ENCODE measurements at regions not wholly inside any gene's neighbourhood (a gene's known extent, or its start where the extent isn't known, plus 50 kb on each side); places are given as distances from the start of the nearest gene placed in this dataset.

DNA sequence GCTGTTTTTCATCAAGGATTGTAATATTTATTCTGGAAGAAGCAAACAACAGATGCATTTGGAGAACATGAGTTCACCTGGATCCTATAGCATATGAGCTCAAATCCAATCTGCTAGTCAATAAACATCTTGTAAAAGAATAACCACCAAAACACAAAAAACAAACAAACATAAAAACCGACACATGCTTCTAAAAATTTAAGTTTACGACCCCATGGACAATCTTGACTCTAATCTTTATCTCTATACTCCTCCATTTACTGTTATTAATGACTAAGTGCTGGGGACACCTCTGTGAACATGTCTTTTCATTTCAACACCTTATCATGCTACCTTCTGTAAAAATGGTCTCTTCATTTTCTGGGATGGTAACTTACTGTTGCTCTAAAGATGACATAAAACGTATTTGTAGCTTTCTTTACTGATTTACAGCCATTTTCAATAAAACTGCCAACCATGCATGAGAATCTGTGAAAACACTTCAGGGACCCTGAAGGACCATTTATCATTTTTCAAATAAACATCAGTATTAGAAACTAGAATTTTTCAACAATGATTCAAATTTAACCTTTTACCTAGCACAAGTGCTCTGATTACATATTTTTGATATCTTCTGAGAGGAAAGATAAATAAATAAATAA, 123.8 kb upstream of the SOX5 start:
- H3K79me2 ChIP-seq = no peaks in the 10 kb centered on the region

DNA sequence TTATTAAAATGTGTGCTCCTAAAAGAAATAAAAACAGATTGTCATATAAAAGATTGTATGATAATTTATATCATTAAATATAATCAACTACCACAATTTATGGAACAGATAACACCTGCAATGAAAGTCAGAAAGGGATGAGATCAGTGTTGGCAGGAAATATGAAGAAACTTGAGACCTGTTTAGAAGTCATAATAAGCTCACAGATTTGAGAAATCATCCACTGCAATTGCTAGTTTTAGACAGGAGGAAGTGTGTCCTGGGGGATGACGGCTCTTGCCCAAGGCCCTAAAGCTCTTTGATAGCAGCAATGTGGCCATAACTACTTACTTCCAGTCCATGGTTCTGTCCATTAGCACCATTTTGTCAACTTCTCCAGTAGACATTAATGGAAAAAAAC, 122.8 kb upstream of the SOX5 start:
- H4K20me1 ChIP-seq (ENCODE audit: insufficient read depth, poor library complexity, severe bottlenecking) = no peaks in the 10 kb centered on the region
- H3K4me1 ChIP-seq (ENCODE audit: insufficient read depth) = peaks cover 13% of the 10 kb centered on the region
- H3K27me3 ChIP-seq = no peaks in the 10 kb centered on the region
- no peaks in the 10 kb centered on the region for H3K9me2 ChIP-seq (replicated peaks; ENCODE audit: insufficient read depth)
- no peaks in the 10 kb centered on the region for H3K36me3 ChIP-seq (replicated peaks; ENCODE audit: insufficient read depth, low read depth)
- no peak overlapping the region for H3K4me3 ChIP-seq
- TF ChIP-seq EZH2phosphoT487 (IDR thresholded peaks at IDR 0.05; ENCODE audit: low read depth, severe bottlenecking, unreplicated experiment) (no peak), CTCF (IDR thresholded peaks at IDR 0.05; ENCODE audit: poor library complexity) (no peak), EZH2 (IDR thresholded peaks at IDR 0.05; ENCODE audit: borderline replicate concordance) (no peak)
- no peaks in the 10 kb centered on the region for H3K79me2 ChIP-seq
- H2AFZ ChIP-seq = no peak overlapping the region
- DNase-seq (ENCODE audit: low spot score) = no peak
- H3K4me2 ChIP-seq = no peak overlapping the region
- no peak overlapping the region for H3K27ac ChIP-seq
- no peaks in the 10 kb centered on the region for H3K9me3 ChIP-seq (ENCODE audit: low read depth)
- 67% methylated on average over 1 of the region's 1 CpG for WGBS (ENCODE audit: low lambda C conversion rate, missing lambda C conversion rate)

More for the DNA sequence above, 123.8 kb upstream of the SOX5 start:
- 60% methylated on average over 3 of the region's 3 CpGs for WGBS (ENCODE audit: low lambda C conversion rate, missing lambda C conversion rate)
- no peak for DNase-seq (ENCODE audit: low spot score)
- Histone ChIP-seq H3K27ac (no peak overlapping the region), H2AFZ (no peak overlapping the region), H4K20me1 (ENCODE audit: insufficient read depth, poor library complexity, severe bottlenecking) (no peaks in the 10 kb centered on the region), H3K27me3 (no peaks in the 10 kb centered on the region), H3K9me2 (replicated peaks; ENCODE audit: insufficient read depth) (no peaks in the 10 kb centered on the region), H3K4me3 (no peak overlapping the region), H3K9me3 (ENCODE audit: low read depth) (no peaks in the 10 kb centered on the region), H3K36me3 (replicated peaks; ENCODE audit: insufficient read depth, low read depth) (no peaks in the 10 kb centered on the region), H3K4me2 (no peak overlapping the region), H3K4me1 (ENCODE audit: insufficient read depth) (peaks cover 13% of the 10 kb centered on the region)
- TF ChIP-seq EZH2phosphoT487 (IDR thresholded peaks at IDR 0.05; ENCODE audit: low read depth, severe bottlenecking, unreplicated experiment) (no peak), CTCF (IDR thresholded peaks at IDR 0.05; ENCODE audit: poor library complexity) (no peak)

GRCh38 chr12:24071842-24072241, 122.4 kb upstream of the SOX5 start:
- H2AFZ ChIP-seq = no peak overlapping the region
- no peaks in the 10 kb centered on the region for H3K9me2 ChIP-seq (replicated peaks; ENCODE audit: insufficient read depth)
- TF ChIP-seq CTCF (IDR thresholded peaks at IDR 0.05; ENCODE audit: poor library complexity) (no peak), EZH2 (IDR thresholded peaks at IDR 0.05; ENCODE audit: borderline replicate concordance) (no peak), EZH2phosphoT487 (IDR thresholded peaks at IDR 0.05; ENCODE audit: low read depth, severe bottlenecking, unreplicated experiment) (no peak)
- H3K4me3 ChIP-seq = no peak overlapping the region
- peaks cover 13% of the 10 kb centered on the region for H3K4me1 ChIP-seq (ENCODE audit: insufficient read depth)
- H3K36me3 ChIP-seq (replicated peaks; ENCODE audit: insufficient read depth, low read depth) = no peaks in the 10 kb centered on the region
- H3K27me3 ChIP-seq = no peaks in the 10 kb centered on the region
- H3K79me2 ChIP-seq = no peaks in the 10 kb centered on the region
- H3K9me3 ChIP-seq (ENCODE audit: low read depth) = no peaks in the 10 kb centered on the region
- H4K20me1 ChIP-seq (ENCODE audit: insufficient read depth, poor library complexity, severe bottlenecking) = no peaks in the 10 kb centered on the region
- H3K4me2 ChIP-seq = no peak overlapping the region
- WGBS (ENCODE audit: low lambda C conversion rate, missing lambda C conversion rate) = 93% methylated on average over 1 of the region's 1 CpG
- H3K27ac ChIP-seq = no peak overlapping the region
- DNase-seq (ENCODE audit: low spot score) = no peak
